ENCODE measurements at regions not wholly inside any gene's neighbourhood (a gene's known extent, or its start where the extent isn't known, plus 50 kb on each side); places are given as distances from the start of the nearest gene placed in this dataset.
A peak's percentile ranks its signal among the peaks of the same experiment; 100 is the strongest.

DNA sequence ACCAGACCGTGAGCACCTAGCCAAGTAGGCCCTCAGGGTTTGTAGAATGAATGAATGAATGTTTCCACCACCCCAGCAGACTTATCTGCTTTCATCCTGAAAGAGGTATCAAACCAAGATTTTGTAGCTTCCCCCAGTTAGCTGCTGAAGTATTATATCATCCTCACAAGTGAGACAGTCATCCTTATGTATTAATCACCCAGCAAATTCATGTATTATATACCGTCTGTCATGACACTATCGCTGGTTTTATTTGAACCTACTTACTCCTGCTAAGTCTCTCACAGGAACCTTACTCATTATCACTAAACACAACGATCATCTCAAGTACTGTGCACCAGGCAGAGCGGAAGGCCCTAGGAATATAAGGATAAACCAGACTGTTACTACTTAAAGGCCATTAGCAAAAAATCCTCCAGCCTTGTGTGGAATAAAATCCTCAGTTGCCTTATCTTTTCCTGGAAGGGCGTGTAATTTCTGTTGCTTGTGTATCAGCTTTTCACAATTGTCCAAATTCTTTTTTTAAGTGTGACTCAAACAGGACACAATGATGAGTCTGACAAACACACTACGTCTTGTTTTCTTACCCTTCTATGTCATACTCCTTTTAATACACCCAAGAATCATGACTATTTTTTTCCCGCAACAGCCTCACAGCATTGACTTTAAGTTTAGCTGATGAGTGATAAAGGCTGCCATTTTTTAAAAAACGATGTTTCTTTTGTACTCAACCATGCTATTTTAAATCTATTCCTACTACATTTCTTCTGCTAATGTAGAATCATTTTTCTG lies 176.1 kb upstream of the KLF14 start:
- no peak for DNase-seq
- peaks cover 5% of the 10 kb centered on the region for H3K36me3 ChIP-seq (ENCODE audit: control insufficient read depth, insufficient read depth, low read length)
- no peaks in the 10 kb centered on the region for H3K27me3 ChIP-seq (replicated peaks; ENCODE audit: control insufficient read depth, insufficient read depth, low read length, poor library complexity, severe bottlenecking)
- peak overlapping the region; percentile 3 for H3K27ac ChIP-seq (ENCODE audit: insufficient read depth, low read length, poor library complexity, severe bottlenecking)
- peaks cover 53% of the 10 kb centered on the region for H3K4me1 ChIP-seq (ENCODE audit: control insufficient read depth, insufficient read depth, low read length, poor library complexity, severe bottlenecking)
- no peaks in the 10 kb centered on the region for H3K9me3 ChIP-seq (ENCODE audit: control insufficient read depth, low read length)
- H3K4me3 ChIP-seq (ENCODE audit: insufficient read depth, low read depth, low read length, poor library complexity, severe bottlenecking) = no peak overlapping the region

DNA sequence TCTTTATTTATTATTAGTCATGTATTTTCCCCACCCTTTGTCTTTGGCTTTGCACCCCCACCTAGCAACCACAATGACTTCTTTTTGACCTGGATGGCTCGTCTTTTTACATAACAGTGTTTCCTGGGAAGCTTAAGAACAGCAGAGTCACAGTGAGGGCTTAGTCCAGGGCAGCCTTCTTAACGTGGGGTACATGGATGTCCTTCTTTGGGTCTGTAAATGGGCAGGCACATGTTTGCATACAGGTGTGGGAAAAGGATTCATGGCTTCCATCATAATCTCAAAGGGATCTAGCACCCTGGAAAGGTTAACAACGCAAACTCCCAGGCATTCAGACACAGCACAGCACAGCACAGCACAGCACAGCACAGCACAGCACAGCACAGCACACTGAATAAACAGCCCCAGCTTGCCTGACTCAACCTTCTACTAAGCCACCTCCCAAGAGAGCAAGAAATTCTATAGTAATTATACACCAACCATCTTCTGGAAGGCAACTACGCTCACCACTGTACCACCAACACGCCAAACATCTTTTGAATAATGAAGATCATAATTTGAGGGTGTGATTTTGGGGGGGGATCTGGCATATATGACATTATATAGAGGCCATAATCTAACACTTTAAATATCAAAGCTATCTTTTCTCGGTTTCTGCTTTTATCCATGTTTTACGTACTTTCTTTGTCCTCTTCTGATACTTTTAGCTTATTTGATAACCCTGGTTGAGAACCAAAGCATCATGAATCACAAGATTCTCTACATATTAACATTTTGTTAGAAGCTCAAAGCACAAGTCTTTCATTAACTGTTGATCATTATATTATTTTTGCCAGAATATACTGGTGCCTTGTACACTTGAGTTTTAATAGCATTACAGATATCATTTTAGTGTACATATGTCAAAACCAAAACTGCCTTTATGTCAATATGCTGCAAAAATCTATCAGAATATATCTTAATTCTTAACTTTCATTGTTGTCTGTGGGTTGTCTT lies 177.2 kb upstream of the KLF14 start:
- H3K4me1 ChIP-seq (ENCODE audit: control insufficient read depth, insufficient read depth, low read length, poor library complexity, severe bottlenecking) = peaks cover 56% of the 10 kb centered on the region
- no peak for DNase-seq
- no peaks in the 10 kb centered on the region for H3K9me3 ChIP-seq (ENCODE audit: control insufficient read depth, low read length)
- H3K27me3 ChIP-seq (replicated peaks; ENCODE audit: control insufficient read depth, insufficient read depth, low read length, poor library complexity, severe bottlenecking) = no peaks in the 10 kb centered on the region
- peak overlapping the region; percentile 90 for H3K27ac ChIP-seq (ENCODE audit: insufficient read depth, low read length, poor library complexity, severe bottlenecking)
- H3K36me3 ChIP-seq (ENCODE audit: control insufficient read depth, insufficient read depth, low read length) = peaks cover 5% of the 10 kb centered on the region
- H3K4me3 ChIP-seq (ENCODE audit: insufficient read depth, low read depth, low read length, poor library complexity, severe bottlenecking) = peak overlapping the region; percentile 48

DNA sequence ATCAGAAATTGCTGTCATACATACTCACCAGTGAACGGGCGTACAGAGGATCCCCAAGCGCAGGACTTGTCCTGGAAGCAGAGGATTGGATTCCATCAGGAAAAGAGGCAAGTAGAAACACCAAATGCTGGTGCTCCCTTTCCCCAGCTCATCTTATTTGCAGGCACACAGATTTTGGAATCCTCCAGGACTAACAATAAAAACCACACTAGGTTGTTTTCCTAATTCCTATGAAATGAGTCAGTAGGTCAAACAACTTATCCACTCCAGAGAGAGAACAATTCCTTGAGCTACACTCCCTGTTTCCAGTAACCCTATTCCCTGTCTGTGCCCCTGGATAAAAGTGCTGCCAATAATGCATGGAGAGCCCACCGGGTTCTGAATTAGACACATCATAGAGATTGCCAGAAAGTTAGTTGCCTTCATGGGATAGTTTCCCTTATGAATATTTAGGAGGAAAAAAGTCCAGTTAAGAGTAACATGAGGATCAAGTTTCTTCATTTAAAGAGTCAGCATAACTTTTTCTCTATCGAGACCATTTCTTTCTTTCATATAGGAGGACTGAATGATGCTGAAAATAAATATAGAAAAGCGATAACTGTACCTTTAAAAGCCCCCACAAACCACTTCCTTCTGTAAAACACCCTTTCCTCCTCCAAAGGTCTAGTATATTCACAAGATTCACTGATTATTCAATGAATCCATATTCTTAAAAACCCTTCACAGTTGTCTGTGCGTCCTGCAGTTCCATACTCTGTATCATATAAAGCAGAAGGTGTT lies 178.3 kb upstream of the KLF14 start:
- H3K4me3 ChIP-seq (ENCODE audit: insufficient read depth, low read depth, low read length, poor library complexity, severe bottlenecking) = peak overlapping the region; percentile 48
- peaks cover 5% of the 10 kb centered on the region for H3K36me3 ChIP-seq (ENCODE audit: control insufficient read depth, insufficient read depth, low read length)
- no peaks in the 10 kb centered on the region for H3K9me3 ChIP-seq (ENCODE audit: control insufficient read depth, low read length)
- peaks cover 61% of the 10 kb centered on the region for H3K4me1 ChIP-seq (ENCODE audit: control insufficient read depth, insufficient read depth, low read length, poor library complexity, severe bottlenecking)
- peak overlapping the region; percentile 90 for H3K27ac ChIP-seq (ENCODE audit: insufficient read depth, low read length, poor library complexity, severe bottlenecking)
- no peak for DNase-seq
- no peaks in the 10 kb centered on the region for H3K27me3 ChIP-seq (replicated peaks; ENCODE audit: control insufficient read depth, insufficient read depth, low read length, poor library complexity, severe bottlenecking)

DNA sequence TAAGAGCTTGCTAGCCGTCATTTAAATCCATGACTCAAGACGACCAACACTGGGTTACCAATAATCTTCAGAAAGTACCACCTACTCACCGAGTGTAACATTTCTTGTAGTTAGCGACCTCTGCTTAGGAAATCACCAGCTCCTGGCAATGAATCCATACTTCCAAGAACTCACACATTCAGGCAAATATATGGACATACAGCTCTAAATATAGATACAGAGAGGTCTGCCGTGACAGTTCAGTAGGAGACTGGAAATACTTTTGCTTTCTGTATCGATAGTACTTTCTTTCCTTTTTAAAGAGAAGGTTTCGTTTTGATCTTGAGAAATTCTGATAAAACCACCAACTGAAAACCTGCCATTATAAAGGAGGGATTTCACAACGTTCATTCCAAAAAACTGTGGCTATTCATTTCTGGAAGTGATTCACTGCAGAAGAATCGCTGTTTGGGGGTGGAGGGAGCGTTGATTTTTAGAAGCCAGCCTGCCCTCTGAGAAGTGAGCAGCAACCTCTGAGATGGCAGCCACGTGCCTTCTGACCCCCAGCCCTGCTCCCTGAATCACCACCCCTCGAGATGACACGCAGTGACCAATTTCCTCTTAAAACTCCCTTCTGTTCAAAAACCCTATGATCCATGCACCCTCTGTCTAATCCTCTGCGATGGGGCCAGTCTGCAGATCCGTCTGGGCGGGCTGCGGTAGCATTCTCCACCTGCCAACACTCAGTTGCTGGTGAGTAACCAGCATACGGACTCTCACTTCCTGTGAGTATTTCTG lies 179.0 kb upstream of the KLF14 start:
- Histone ChIP-seq H3K4me1 (ENCODE audit: control insufficient read depth, insufficient read depth, low read length, poor library complexity, severe bottlenecking) (peaks cover 69% of the 10 kb centered on the region), H3K9me3 (ENCODE audit: control insufficient read depth, low read length) (no peaks in the 10 kb centered on the region), H3K36me3 (ENCODE audit: control insufficient read depth, insufficient read depth, low read length) (peaks cover 5% of the 10 kb centered on the region)

DNA sequence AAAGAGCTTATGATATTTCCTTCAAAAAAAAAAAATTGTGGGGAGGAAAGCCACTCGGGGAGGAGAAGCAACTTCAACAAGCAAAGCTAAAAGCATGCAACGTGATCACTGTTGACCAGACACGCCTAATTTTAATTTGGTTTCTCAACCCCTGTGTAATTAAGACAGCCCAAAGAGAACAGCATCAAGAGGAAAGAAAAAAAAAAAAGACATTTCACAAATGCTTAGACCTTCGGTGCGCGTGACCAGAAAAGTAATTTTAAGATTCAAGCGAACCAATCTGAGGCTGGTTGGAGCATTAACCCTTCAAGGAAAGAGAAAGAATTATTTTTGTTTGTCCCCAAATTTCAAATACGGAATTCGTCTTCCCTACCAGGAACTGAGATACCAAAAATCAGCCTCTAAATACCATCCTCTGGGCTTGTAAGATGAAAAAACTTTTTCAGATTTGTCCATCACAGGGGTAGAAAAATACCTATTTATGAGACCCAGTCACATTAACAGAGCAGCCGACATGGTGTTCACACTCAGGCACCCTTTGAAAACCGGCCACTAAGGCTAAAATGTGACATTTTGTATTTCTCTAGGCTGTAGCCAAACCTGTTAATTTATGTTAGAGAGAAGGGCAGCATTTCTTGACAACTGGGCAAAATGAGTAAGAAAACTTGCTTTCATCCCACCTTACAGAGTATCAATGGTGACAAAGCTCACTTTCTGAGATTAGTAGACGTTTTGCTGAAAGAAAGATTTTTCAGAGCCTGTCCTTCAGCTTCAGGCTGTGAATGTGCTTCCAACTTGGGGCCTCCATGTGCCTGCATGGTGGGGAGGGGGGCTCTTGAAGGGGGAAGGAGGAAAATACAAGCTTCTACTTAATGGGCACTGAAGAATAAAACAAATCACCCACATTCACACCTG lies 179.9 kb upstream of the KLF14 start:
- no peak for DNase-seq
- Histone ChIP-seq H3K27ac (ENCODE audit: insufficient read depth, low read length, poor library complexity, severe bottlenecking) (peak overlapping the region; percentile 90), H3K4me1 (ENCODE audit: control insufficient read depth, insufficient read depth, low read length, poor library complexity, severe bottlenecking) (peaks cover 77% of the 10 kb centered on the region), H3K27me3 (replicated peaks; ENCODE audit: control insufficient read depth, insufficient read depth, low read length, poor library complexity, severe bottlenecking) (no peaks in the 10 kb centered on the region), H3K4me3 (ENCODE audit: insufficient read depth, low read depth, low read length, poor library complexity, severe bottlenecking) (peak overlapping the region; percentile 21), H3K9me3 (ENCODE audit: control insufficient read depth, low read length) (no peaks in the 10 kb centered on the region), H3K36me3 (ENCODE audit: control insufficient read depth, insufficient read depth, low read length) (peaks cover 5% of the 10 kb centered on the region)

More for the DNA sequence above, 179.0 kb upstream of the KLF14 start:
- Histone ChIP-seq H3K27me3 (replicated peaks; ENCODE audit: control insufficient read depth, insufficient read depth, low read length, poor library complexity, severe bottlenecking) (no peaks in the 10 kb centered on the region), H3K4me3 (ENCODE audit: insufficient read depth, low read depth, low read length, poor library complexity, severe bottlenecking) (peak overlapping the region; percentile 48), H3K27ac (ENCODE audit: insufficient read depth, low read length, poor library complexity, severe bottlenecking) (peak overlapping the region; percentile 90)
- DNase-seq = peak; percentile 84 to 89 (median 87)

DNA sequence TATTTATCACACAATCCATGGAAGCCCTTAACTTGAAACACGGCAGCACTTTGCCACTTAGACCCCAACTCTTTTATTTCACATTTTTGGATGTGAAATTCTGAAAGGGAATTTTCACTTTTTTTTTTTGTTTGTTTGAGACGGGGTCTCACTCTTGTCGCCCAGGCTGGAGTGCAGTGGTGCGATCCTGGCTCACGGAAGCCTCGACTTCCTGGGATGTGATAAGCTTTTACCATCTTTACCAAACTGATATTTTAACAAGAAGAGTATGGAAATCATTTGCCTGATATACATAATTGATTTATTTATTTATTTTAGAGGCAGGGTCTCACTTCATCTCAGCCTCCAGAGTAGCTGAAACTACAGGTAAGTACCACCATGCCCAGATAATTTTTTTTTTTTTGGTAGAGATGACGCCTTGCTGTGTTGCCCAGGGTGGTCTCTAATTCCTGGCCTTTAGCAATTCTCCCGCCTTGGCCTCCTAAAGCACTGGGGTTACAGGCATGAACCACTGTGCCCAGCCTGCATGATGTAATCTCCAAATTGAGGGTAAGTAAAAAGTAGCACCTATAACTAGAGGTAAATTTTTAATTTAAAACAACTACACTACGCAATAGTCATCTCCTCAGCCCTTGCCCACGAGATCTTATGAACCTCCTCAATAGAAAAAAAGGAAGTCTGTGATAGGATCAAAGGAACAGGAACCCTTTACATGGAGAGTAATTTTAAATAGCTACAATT lies 180.7 kb upstream of the KLF14 start:
- Histone ChIP-seq H3K4me3 (ENCODE audit: insufficient read depth, low read depth, low read length, poor library complexity, severe bottlenecking) (no peak overlapping the region), H3K27ac (ENCODE audit: insufficient read depth, low read length, poor library complexity, severe bottlenecking) (peak overlapping the region; percentile 90), H3K4me1 (ENCODE audit: control insufficient read depth, insufficient read depth, low read length, poor library complexity, severe bottlenecking) (peaks cover 70% of the 10 kb centered on the region), H3K36me3 (ENCODE audit: control insufficient read depth, insufficient read depth, low read length) (peaks cover 5% of the 10 kb centered on the region), H3K27me3 (replicated peaks; ENCODE audit: control insufficient read depth, insufficient read depth, low read length, poor library complexity, severe bottlenecking) (no peaks in the 10 kb centered on the region), H3K9me3 (ENCODE audit: control insufficient read depth, low read length) (no peaks in the 10 kb centered on the region)
- no peak for DNase-seq

DNA sequence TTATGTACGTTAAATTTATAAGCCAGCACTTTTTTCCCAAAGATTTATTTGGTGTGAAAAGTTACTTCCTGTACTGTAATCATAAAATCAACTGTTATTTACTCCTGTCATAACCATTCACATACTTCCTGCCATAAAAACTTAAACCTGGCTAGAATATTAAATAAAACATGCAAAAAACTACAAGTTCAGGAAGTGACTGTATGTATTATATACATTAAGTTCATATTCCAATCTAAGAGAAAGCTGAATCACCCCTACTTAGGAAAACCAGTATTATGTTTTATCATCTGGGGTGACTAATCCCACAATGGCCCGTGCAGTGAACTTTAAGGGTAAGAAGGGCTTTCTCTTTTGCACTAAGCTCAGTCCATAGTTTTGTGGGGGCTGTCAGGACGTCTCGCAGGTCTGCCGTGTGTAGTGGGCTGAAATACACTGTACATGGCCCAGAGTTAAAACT lies 183.7 kb upstream of the KLF14 start:
- Histone ChIP-seq H3K4me3 (ENCODE audit: insufficient read depth, low read depth, low read length, poor library complexity, severe bottlenecking) (no peak overlapping the region), H3K27me3 (replicated peaks; ENCODE audit: control insufficient read depth, insufficient read depth, low read length, poor library complexity, severe bottlenecking) (no peaks in the 10 kb centered on the region), H3K36me3 (ENCODE audit: control insufficient read depth, insufficient read depth, low read length) (peaks cover 12% of the 10 kb centered on the region), H3K27ac (ENCODE audit: insufficient read depth, low read length, poor library complexity, severe bottlenecking) (peak overlapping the region; percentile 90), H3K9me3 (ENCODE audit: control insufficient read depth, low read length) (no peaks in the 10 kb centered on the region), H3K4me1 (ENCODE audit: control insufficient read depth, insufficient read depth, low read length, poor library complexity, severe bottlenecking) (peaks cover 59% of the 10 kb centered on the region)
- DNase-seq = no peak
